Fibroblast of pulmonary artery (primary cell): ENCODE measurements at regions not wholly inside any gene's neighbourhood (a gene's known extent, or its start where the extent isn't known, plus 50 kb on each side); places are given as distances from the start of the nearest gene placed in this dataset.

Experiments
- DNase-seq: peaks from one replicate; pipeline ENCODE4 v3.0.0-alpha.2; 2010; ENCODE audit warnings: low read depth
- H3K4me3 ChIP-seq: replicated peaks from 2 replicates; pipeline ENCODE4 v1.5.1; 2011; ENCODE audit warnings: low read depth, mild to moderate bottlenecking, control low read depth, low read length, moderate library complexity
- CTCF ChIP-seq: IDR thresholded peaks from 2 replicates; pipeline ENCODE4 v1.5.1; 2011; ENCODE audit warnings: mild to moderate bottlenecking, control low read depth, low read length, inconsistent platforms; ENCODE audit errors: missing control alignments

- H3K4me3 ChIP-seq, result no peak overlapping the region
- no peak for TF ChIP-seq CTCF
- no peak for DNase-seq
Measured at GRCh38 chr10:2936816-2937215, 130.5 kb upstream of the PFKP start.

DNA sequence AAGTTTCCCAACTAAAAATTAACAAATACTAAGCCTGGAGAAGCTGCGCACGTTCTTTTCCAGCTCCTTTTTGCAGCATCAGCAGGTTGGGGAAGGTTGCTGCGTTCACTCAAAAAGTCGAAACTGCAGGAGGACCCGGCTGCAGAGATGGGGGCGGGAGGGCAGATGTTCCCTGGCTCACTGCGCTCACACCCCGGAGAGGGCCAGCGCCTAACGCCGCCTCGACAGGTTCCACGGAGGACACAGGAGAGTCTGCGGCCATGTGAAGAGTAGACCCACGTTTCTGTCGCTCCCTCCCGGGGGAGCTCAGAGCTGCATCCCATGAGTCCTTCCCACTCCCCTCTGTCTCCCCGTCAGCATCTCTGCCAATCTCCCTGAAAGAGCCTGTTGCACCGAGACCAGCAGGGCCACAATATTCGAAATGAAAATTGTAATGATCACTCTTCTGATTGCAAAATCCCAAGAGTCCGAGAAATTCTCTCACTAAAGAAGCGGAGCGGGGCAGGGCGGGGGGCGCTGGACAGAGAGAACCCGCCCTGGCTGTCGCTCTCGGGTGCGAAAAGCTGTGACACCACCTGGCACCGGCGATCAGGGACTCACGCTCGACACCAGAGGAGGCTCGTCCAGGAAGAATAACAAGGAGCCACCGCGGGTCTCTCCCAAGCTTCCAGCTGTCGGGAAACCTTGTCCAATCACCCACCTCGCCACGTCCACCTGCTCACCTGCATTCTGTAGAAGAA is 131.5 kb upstream of the PFKP start:
- no peak overlapping the region for H3K4me3 ChIP-seq
- no peak for TF ChIP-seq CTCF
- DNase-seq, result no peak

DNA sequence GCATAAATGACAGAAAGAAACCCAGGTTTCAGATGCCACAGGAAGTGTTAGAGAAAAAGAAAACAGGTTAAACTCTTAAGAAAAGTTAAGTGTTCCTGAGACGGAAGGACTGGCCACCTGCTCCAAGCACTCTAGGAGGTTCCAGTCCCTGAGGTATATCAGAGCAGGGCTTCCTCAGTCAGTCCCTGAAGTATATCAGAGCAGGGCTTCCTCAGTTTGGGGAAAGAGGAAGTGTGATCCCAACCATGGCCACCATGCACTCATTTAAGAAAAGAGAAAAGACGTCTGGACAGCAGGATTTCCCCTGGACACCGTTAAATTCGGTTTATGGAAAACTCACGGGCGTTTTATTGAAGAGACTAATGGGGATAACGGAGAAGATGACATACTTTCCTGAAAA is 133.4 kb upstream of the PFKP start:
- DNase-seq, result no peak
- H3K4me3 ChIP-seq, result no peak overlapping the region
- no peak for TF ChIP-seq CTCF

DNA sequence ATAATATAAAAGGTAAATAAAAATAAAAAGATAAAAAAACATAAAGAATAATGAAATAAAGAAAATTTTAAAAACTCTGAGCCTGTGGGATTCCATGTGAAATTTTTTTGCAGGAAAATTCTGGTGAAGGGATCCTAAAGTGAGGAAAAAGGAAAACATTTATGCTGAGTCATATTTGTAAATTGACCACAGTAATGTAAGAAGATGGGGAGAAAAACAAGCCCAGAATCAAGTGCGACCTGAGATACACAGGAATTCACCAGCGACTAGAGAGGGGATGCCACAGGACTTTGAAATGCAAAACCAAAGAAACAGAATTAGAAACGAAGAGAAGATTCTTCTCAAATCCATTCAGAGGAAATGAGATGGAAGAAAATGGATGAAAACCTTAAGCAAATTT is 133.8 kb upstream of the PFKP start:
- TF ChIP-seq CTCF, result no peak
- H3K4me3 ChIP-seq, result no peak overlapping the region
- no peak for DNase-seq

- DNase-seq, result no peak
- no peak for TF ChIP-seq CTCF
- H3K4me3 ChIP-seq, result no peak overlapping the region
Measured at GRCh38 chr10:2933071-2933470, 134.3 kb upstream of the PFKP start.

DNA sequence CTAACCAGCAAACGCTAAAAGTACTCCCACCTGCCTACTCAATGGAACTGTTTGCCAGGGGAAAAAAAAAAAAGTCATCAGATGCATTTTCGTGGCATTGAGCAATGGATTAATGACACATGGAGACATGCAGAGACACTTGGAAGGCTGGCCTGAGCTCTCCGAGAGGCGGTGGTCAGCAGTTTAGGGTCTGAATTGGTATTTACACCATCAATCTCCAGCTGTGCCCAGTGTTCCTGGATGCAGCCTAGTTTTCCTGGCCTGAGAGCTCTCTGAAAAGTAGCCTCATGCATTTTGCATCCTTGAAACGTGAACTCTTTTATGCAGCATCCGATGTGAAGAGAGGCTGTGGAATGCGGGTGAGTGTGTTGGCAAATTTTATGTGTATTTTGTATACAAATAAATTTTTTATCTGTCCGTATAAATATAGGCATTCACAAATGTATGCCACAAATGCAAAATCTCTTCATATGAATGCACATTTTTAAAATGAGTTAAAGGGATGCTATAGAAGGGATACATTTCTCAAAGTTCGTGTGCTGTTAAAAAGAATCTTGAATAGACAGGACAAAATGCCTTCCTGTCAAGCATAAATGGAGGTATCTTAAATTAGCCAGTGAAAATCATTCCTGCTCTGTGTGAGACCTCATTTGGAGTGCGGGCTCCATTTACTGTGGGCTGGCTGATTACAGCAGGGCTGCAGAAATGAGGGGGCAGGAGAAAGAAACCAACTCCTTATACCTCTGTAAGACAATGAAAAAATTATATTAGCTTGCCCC is 137.7 kb upstream of the PFKP start:
- no peak for DNase-seq
- H3K4me3 ChIP-seq, result no peak overlapping the region
- no peak for TF ChIP-seq CTCF
